Suppressor macrophage treated with lipopolysaccharide for 1 hour (primary cell): ENCODE measurements at regions not wholly inside any gene's neighbourhood (a gene's known extent, or its start where the extent isn't known, plus 50 kb on each side); places are given as distances from the start of the nearest gene placed in this dataset.
A peak's percentile ranks its signal among the peaks of the same experiment; 100 is the strongest.

Experiments used
- DNase-seq, 3 donors: peaks; one replicate each; pipeline ENCODE4 v3.0.0-alpha.2; 2020 to 2022

DNA sequence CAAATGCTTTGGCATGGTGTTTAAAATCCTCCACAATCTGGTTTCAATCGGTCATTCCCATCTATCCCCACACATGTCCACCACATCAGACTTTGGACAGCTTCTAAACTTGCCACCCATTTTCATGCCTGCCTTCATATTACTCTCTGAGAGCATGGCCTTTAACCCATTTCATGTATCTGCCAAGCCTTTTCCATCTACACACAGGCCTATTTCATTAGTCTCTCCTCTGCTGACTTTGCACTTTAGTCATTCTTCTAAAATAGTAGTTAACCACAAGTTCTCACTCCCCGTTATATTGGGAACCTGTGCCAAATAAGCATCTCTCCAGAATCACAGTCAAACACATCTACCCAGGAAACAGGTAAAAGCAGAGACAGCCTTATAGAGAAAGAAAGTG lies 142.2 kb downstream of the MZT1 start:
- no peak for DNase-seq

DNA sequence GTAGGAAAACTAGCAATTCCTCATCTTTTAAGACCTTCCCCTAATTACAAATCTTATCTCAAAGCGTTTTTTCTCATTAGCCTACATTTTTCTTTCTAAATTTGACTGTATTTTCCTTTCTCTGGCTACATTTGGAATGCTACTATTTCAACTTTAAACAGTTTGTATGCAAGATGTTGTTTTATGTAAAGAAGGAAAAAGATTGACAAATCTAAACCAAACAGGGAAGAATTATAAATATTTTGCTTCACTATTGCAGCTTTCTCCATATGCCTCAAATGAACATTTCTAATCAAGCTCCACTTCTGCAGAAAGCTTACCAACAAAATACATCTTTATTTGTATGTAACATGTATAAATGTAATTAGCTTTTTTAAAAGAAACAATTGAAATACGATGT lies 156.2 kb downstream of the MZT1 start:
- no peak for DNase-seq

DNA sequence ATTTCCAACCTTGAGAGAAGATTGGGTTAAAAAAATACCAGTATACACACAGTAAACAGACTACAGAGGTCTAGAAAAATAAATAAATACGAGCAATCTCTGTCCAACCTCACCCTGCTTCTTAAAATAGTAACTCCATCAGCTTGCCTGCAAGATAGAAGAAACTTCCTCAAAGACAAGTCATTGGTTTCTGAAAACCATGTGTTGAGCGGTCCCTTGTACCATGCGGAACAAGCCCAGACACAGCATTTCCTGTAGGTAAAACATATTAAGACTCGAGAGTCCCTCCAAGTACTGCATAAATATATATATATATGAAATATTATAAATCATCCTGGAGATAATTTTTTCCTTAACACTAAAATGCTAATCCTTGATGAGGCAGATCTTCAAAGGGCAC lies 157.4 kb downstream of the MZT1 start:
- peak in 1 of 3 donors; percentile 7 for DNase-seq

DNA sequence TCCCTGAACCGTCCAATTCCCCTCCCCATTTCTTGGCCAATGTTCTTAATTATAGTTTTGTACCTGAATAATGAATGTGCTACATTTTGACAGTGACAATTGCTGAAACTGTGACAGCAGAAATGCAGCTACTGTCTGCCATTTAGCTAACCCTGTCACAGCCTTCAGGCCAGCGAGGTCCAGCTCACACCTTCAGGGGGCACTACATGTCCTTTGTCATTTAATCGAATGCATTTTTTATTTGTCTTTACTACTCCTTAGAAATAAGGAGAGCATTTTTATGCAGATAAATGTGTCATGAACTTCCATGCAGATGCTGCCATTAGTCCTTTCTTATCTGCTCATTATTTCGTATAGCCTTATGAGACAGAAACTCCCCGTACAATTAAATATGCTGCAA lies 159.9 kb downstream of the MZT1 start:
- DNase-seq, result no peak

DNA sequence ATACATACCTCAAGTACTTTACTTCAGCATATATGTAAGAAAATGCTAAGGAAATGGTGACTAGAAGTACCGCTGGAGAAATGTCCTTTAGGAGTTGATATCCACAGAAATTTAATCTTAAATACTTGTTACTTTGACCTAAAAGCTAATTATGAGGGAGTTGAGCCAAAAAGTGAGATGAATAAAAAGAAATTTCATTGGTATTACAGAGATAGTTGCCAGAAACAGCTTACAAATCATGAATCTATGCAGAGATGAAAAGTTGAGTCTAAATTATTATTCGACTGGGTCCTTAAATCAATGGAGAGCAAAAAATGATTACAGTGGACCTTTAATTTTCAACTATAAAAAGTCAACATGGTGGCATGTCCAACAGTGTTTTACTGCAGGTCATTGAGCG lies 160.9 kb downstream of the MZT1 start:
- no peak for DNase-seq

DNA sequence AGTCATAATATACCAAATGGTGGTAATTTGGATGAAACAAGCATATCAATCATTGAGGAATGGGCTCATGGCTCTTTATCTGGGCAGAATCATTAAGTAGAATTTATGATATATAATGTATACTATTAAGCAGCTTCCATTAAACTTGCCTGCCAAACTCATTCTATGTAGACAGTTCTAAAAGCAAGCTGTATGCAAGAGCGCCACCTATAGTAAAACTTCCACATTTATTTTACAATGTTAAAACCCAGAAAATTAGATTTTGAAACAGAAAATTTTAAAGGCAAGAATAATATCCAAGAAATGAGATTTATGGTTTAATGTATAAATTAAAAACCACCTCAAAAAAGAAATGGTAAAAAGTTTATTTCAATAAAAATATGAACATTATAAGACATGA lies 161.5 kb downstream of the MZT1 start:
- peak; percentile 53 to 68 (median 55) for DNase-seq

DNA sequence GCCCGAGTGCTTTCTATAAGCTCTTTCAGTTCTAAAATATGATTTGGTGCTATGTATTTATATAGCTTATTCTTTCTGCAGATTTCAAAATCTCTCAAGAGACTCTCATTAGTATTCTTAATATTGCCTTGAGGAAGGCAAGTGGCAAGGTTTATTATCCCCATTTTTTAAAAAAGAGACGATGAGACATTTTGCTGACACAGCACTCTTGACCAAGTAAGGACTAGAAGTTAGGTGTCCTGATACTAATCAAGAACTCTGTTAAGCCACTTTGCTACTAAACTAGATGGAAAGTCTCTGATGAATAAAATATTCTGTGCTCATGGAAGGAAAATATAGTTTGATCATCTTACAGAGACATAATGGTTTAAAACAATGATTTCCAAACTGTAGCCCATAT lies 164.7 kb downstream of the MZT1 start:
- DNase-seq, result no peak

DNA sequence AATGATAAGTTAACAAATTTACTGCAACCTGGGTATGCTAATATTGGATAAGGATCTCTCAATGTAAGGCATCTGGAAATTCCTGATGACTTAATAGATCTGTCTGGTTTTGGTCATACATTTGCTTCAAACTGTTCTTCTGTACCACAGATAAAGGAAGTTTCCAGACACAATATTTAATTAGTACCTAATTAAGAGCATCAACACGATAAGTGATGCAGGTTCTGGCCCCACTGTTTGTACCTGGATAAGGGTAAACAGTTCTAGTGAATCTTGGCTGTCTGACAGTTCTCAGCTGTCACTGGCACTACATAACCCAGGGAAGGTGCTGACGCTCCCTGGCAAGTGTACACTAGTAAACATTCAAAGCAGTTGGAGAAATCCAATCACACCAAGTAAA lies 165.6 kb downstream of the MZT1 start:
- DNase-seq, result no peak

DNA sequence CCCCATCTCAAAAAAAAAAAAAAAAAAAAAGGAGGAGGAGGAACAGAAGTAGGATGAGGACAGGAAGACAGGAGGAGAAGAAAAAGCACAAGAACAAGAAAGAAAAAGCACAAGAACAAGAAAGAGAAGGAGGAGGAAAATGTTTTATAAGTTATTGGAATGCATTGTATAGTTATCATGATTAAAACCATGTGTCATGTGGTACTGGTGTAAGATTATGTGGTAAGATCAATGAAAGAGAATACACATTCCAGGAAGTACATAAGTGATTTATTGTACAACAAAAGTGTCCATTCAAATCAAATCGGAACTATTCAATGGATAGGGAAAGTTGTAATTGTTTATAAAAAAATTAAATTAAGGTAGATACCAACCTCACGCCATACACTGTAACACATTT lies 167.7 kb downstream of the MZT1 start:
- no peak for DNase-seq

DNA sequence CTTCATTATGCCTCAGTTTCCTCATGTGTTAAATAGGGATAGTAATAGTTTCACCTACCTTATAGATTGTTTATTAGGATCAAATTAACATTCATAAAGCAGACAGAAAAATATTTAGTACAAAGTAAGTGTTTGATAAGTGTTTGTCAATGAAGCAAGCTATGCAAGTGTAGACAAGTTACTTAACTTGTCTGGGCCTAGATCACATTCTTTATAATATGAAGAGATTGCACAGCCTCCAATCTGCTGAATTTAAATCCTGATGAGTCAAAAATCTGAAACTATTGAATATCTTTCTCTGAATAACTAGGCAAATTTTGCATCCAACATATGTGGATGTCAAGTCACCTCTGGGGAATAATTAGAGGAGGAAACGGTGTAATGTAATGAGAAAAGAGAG lies 170.5 kb downstream of the MZT1 start:
- DNase-seq, result no peak

DNA sequence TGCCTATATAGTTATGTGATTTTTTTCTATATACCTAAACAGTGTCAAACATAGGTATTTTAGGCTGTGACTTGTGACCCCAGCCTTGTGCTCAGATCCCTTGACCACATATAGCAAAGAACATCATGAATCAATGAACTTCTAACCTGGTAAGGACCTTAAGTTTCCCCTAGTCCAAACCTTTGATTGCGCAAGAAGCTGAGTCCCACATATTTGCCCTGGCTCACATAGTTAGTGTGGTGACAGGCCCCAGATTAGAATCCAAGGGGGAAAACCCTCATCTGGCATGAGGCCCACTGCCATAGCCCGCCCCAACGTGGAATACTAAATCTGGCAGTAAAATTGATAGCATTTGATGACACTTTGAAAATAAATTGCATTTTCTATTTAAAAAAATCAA lies 171.8 kb downstream of the MZT1 start:
- DNase-seq, result no peak

DNA sequence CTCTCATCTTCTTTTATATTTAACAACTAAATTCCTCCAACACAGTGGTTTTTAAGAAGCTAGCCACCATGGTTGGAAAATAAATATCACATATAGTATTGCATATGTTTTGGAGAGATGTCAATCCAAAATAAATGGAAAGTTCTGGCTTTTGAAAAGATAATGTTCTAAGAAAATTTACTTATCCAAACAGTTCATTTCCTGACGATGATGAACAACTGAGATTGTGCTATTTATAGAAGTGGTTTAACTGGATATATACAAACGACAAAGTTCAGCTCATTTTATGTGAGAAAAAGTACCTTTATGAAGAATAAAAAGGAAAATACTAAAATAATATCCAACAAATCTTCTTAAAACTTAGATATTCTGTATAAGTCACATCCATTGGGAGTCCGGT lies 174.7 kb downstream of the MZT1 start:
- no peak for DNase-seq

DNA sequence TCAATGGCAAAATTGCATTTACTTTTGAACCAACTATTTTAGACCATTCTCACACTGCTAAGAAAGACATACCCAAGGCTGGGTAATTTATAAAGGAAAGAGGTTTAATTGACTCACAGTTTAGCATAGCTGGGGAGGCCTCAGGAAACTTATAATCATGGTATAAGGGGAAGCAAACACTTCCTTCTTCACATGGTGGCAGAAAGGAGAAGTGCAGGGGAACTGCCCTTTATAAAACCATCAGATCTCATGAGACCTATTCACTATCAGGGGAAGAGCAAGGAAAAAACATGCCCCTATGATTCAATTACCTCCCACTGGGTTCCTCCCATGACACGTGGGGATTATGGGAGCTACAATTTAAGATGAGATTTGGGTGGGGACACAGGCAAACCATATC lies 181.5 kb downstream of the MZT1 start:
- DNase-seq, result peak in 2 of 3 donors; percentile 3 to 4

DNA sequence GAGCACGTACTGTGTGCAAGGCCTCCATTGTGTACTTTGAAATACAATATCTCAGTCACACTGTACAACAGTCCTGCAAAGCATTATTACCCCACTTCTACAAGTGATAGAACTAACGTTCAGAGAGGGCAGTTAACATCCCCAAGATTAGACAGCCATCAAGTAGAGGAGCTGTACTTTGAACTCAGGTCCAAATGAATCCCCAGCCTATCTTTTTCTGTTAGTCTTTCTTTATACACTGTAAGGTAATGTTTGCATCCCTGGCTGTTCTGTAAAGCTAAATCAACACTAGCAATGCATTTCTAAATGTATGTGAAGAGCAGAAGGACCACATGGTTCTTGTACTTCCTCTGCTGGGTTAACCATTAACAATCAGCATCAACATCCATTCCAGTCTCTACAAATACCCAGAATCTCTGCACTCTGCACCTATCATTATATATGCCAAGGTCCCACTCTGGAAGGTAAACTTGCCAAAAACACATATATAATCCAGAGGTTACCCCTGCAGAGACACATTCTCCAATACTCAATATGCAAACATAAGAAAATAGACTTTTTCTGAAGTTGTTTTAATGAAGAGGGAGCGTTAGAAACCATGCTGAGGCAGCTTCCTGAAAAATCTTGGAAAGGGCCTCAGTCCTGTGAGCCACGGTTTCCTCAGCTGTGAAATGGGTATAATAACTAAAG lies 182.3 kb downstream of the MZT1 start:
- no peak for DNase-seq

DNA sequence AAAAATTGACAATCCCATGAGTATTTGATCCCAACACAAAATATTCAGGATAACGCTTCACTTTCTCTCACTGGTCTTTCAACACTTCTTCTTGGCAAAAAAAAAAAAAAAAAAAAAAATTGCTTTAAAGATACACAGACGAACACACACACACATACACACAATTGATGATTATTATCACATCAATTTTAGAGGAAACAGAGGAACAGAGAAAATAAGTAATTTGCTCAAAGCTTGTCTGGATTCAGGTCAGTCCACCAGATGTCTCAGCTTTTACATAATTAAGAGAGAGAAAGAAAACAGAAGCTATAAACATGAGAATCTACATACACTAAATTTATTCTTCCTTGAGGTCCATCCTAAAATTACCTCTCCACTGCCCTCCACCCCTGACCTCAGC lies 183.4 kb downstream of the MZT1 start:
- DNase-seq, result no peak

DNA sequence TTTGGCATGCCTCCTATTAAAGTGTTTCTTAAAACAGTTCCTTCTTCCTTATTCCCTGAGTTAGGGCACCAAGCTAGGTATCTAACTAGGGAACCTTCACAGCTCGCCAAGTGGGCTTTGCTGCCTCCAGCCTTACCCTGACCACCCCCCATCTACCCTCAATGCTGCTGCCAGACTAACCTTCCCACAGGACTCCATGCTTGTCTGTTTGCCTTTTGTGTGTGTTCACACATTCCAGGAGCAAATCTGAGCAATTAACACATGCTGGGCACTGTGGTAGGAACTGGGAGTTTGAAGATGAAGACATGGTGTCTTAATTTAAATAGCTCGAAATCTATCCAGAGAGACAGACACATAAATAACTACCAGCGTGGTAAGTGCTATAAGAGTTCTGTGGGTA lies 185.2 kb downstream of the MZT1 start:
- DNase-seq, result no peak

DNA sequence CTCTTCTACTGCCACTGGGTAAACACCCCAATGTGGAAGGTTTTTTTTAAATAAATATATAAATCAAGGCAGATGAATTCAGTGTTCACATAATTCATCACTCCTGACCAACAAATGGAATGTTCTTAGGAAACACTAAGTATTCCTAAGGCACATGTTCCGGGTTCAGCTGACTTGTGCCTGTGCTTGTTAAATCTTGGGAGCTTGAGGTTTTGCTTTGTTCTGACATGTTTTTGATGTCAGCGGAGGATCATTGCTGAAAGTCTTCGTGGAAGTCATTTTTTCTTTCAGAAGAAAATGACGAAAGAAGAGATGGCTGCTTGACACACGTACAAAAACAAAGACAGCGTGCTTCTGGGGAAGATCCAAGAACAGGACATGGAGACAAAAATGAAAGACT lies 185.8 kb downstream of the MZT1 start:
- no peak for DNase-seq

DNA sequence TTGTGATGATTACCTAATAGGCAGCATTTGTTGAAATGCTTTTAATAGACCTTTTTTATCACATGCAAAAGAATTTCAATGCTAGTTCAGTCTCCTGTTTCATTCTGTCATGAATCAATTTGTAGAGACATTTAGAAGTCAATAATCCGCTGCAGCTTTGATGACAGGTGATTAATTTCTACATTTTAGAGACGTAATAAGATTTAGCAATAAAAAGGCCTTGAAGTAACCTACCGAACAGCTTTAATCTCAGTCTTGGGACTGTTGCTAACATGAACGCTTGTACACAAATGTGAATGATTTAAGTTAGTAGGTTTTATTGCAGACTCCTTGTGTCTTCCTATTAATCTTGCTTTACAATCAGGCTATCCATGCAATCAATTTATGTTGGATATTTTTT lies 186.5 kb downstream of the MZT1 start:
- DNase-seq, result no peak

DNA sequence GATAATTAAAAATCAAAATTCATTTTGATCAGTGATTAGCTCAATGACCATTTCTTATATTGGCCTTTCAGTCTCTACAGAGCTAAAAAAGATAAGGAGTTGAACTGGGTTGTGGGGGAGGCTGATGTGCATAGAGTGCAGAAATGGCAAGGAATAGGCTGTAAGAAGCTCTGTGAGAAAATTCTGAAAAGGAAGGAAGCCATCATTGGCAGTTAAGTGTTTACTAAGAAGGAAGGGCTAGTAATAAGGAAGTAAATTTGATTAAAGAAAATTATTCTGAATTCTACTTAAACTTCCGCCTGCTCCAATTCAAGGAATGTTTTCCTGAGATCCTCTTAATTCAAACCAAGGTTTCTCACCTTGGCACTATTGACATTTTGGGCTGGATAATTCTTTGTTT lies 187.5 kb downstream of the MZT1 start:
- no peak for DNase-seq

DNA sequence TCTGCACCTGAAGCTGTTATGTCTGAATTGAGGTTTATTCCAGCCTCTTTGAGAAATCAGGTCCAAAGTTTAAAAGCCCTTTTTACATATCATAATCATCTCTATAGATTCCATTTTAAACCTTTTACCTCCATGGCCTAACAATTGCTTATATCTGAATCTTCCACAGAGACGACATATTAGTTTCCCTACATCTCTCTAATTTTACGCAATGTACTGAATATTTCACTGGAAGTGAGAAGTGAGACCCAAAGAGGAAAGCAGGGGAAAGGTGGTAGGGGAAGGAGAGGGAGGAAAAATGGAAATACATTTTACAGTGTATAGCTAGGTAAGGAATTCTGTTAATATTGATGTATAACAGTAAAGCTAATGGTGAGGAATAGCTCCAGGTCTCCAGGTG lies 189.6 kb downstream of the MZT1 start:
- DNase-seq, result no peak

DNA sequence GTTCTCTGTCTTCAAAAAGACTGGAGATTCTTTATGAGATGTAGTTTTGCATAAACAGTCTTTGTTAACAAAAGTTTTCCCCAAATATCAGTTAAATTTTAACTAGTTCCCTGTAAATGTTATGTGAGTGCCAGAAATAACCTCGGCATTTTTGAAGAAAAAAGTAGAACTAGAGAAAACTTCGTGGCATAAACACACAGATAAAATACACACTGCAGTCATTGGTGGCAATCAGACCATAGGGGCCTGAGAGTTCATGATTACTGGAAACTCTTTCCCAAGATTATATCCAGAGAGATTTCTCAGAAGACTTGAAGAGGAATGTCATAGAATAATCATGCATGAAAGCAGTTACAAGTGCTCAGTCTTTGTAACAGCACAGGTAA lies 190.0 kb downstream of the MZT1 start:
- no peak for DNase-seq

DNA sequence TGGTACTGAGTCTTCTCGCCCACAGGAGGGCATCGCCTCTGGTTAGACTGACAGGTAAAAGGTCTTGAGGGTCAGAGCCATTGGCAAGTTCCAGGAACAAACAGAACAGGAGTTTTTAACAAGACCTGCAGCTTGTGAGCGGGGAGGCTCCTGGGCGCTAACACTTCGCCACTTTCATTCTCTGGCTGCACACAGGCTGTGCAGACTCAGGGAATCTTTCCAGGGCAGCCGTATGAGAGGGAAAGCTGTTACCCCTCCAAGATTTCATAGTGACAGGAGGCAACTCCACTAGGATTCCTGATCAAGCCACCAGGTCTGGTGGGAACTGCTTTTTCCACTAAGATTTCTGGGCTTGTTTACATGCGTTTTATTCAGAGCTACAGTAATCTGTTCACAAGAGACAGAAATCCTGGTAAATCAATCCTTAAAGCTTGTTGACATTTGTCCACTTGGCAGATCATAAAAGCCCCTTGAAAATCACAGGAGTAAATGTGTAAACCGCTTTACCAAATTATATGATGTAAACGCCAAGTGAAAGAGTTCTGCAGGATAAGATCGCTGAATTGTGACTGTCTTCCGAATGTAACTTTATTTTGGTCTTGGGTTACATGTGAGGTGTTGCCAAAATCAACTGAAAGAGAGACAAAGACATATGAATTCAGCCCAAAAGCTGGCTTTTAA lies 190.6 kb downstream of the MZT1 start:
- no peak for DNase-seq

DNA sequence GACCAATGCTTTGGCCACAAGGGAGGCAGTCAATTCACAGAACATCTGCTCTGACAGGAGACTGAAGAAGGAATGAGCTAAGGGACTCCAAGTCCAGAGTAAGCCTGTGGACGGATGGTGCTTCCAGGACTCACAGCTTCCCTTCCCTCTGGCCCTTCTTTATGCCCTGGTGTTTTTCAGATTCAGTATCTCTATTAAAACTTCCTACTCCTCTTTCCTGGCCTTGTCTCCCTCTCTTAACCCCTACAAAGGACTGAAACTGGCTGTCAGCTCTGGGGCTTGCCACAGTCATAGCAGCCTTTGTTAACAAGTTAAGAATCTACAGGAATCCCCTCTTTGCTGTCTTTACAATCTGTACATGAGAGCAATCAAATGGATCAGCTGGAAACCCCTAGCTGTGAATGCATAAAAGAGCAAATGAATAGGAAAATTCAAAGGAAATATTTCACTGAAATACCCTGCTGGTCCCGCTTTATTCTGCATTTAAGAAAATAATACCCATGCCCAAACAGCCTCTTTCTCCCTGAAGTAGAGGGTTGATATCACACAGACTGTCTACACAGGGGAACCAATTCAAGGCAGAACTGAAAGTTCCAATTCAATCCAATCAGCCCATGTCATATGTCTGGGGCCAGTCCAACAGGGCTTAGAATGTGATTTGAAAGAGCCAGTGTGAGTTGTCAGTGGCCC lies 192.3 kb downstream of the MZT1 start:
- no peak for DNase-seq

DNA sequence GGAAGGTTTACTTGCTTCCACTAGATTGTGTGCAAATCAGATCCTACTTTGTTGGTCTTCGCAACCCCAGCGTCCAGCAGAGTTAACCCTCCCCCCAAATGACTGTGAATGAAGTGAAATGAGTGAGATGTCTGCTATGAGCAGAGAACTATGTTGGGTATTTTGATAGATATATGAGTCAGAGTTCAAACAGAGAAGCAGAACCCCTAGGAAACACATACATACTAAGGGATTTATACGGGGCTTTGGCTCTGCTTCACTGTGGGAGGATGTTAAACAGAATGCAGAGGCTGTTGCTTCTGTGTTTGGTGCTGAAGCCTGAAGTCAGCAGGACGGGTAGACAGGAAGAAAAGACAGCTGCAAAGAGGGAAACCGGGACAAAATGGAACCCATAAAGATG lies 197.0 kb downstream of the MZT1 start:
- DNase-seq, result no peak

DNA sequence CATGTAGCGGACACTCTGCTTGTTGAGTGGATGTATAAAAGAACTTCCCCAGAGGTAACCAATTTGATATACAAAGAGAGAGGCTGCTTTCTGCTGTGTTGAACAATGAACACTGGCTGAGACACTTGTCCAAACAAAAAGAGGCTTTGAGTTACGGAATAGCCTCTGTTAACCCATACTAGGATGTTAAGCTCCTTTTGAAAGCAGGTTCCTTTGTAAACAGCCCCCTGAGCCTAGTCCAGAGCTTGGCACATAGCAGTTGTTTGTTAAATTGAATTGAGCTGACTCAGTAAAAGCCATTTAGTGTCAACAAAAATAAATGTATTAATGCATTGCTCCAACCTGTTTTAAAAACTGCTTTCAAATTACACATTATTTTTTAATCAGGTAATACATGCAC lies 200.1 kb downstream of the MZT1 start:
- DNase-seq, result no peak
